ENCODE measurements at regions not wholly inside any gene's neighbourhood (a gene's known extent, or its start where the extent isn't known, plus 50 kb on each side); places are given as distances from the start of the nearest gene placed in this dataset.

DNA sequence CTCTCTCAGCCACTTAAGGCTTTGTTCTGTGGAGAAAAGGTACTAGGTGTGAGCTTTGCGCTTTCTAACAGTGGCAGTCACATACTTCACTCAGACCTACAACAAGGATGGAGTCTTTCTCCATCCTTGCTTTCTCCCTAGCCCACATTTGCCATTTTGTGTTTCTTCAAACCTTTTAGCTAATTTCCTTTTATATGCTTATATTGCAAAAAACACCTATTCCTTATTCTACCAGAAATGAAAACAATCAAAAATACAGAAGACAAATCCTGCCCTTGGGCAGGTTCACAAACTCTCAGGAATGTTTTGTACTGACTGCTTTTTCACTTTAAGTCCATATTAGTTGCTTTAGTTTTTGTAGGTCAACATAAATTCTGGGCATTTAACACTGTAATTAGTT, 914.2 kb downstream of the SQOR start:
- Histone ChIP-seq H2AFZ (ENCODE audit: low read length) (no peak overlapping the region), H4K20me1 (ENCODE audit: low read length) (no peaks in the 10 kb centered on the region), H3K27ac (ENCODE audit: low read length) (no peak overlapping the region), H3K4me1 (ENCODE audit: insufficient read depth, low read length) (no peaks in the 10 kb centered on the region), H3K36me3 (ENCODE audit: low read depth, low read length) (no peaks in the 10 kb centered on the region), H3F3A (ENCODE audit: low read length, unreplicated experiment) (no peaks in the 10 kb centered on the region), H3K4me3 (ENCODE audit: low read length) (no peak overlapping the region), H3K9me3 (ENCODE audit: low read length) (no peaks in the 10 kb centered on the region), H3K9me2 (replicated peaks; ENCODE audit: low read length) (no peaks in the 10 kb centered on the region), H3K27me3 (ENCODE audit: low read length) (no peaks in the 10 kb centered on the region), H3K4me2 (ENCODE audit: low read length) (no peak overlapping the region), H3K9ac (ENCODE audit: low read length) (no peak overlapping the region), H3K79me2 (ENCODE audit: low read length) (no peaks in the 10 kb centered on the region)
- TF ChIP-seq EZH2phosphoT487 (IDR thresholded peaks at IDR 0.05; ENCODE audit: borderline replicate concordance, low read length) = no peak
- TF ChIP-seq EZH2 (IDR thresholded peaks at IDR 0.05; ENCODE audit: low read length, unreplicated experiment) = no peak
- TF ChIP-seq, protein P1, sequence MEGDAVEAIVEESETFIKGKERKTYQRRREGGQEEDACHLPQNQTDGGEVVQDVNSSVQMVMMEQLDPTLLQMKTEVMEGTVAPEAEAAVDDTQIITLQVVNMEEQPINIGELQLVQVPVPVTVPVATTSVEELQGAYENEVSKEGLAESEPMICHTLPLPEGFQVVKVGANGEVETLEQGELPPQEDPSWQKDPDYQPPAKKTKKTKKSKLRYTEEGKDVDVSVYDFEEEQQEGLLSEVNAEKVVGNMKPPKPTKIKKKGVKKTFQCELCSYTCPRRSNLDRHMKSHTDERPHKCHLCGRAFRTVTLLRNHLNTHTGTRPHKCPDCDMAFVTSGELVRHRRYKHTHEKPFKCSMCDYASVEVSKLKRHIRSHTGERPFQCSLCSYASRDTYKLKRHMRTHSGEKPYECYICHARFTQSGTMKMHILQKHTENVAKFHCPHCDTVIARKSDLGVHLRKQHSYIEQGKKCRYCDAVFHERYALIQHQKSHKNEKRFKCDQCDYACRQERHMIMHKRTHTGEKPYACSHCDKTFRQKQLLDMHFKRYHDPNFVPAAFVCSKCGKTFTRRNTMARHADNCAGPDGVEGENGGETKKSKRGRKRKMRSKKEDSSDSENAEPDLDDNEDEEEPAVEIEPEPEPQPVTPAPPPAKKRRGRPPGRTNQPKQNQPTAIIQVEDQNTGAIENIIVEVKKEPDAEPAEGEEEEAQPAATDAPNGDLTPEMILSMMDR (conservative IDR thresholded peaks at IDR 0.05; ENCODE audit: low read depth, low read length) = no peak
- no TSS peak for BruUV-seq (replicated peaks)
- CTCF ChIA-PET = no interaction called here
- DNase-seq (no peak), ATAC-seq (no peak)
- intact Hi-C loops (cut with micrococcal nuclease) = no loop called here
- POLR2A ChIA-PET (ENCODE audit: unreplicated experiment) = interaction anchor here (0.6 kb wide), 1 partner anchor 767 kb away, joined by 23 read pairs; no protein-coding TSS in a partner anchor

DNA sequence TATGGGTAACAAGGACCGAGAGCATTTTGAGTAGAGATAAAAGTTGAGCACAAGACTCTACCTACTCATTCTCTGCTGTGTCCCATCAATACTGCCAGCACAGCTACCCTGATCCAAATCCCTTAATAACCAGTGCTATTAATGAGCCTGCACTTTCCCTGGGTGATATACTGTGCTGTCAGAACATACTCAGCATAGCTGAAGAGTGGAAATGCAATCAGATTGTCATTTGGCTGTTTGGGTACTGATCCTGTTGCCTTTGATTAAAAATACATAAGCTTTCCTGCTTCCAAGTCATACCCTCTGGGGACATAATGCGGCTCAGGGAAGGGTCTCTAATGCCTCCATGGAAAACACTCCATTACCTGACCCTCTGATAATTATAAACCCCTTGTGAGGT, 917.5 kb downstream of the SQOR start:
- H3K27ac ChIP-seq (ENCODE audit: low read length) = no peak overlapping the region
- no peaks in the 10 kb centered on the region for H3K27me3 ChIP-seq (ENCODE audit: low read length)
- no peaks in the 10 kb centered on the region for H4K20me1 ChIP-seq (ENCODE audit: low read length)
- POLR2A ChIA-PET (ENCODE audit: unreplicated experiment) = no interaction called here
- no TSS peak for BruUV-seq (replicated peaks)
- H3K4me2 ChIP-seq (ENCODE audit: low read length) = no peak overlapping the region
- CTCF ChIA-PET = no interaction called here
- no peaks in the 10 kb centered on the region for H3K79me2 ChIP-seq (ENCODE audit: low read length)
- H3F3A ChIP-seq (ENCODE audit: low read length, unreplicated experiment) = no peaks in the 10 kb centered on the region
- H3K9me2 ChIP-seq (replicated peaks; ENCODE audit: low read length) = no peaks in the 10 kb centered on the region
- H3K9me3 ChIP-seq (ENCODE audit: low read length) = no peaks in the 10 kb centered on the region
- H3K4me1 ChIP-seq (ENCODE audit: insufficient read depth, low read length) = no peaks in the 10 kb centered on the region
- H2AFZ ChIP-seq (ENCODE audit: low read length) = no peak overlapping the region
- ATAC-seq = no peak
- DNase-seq = no peak
- no peak overlapping the region for H3K4me3 ChIP-seq (ENCODE audit: low read length)
- intact Hi-C loops (cut with micrococcal nuclease) = no loop called here
- no peaks in the 10 kb centered on the region for H3K36me3 ChIP-seq (ENCODE audit: low read depth, low read length)
- TF ChIP-seq, protein P1 (conservative IDR thresholded peaks at IDR 0.05; ENCODE audit: low read depth, low read length) = no peak
- no peak overlapping the region for H3K9ac ChIP-seq (ENCODE audit: low read length)

DNA sequence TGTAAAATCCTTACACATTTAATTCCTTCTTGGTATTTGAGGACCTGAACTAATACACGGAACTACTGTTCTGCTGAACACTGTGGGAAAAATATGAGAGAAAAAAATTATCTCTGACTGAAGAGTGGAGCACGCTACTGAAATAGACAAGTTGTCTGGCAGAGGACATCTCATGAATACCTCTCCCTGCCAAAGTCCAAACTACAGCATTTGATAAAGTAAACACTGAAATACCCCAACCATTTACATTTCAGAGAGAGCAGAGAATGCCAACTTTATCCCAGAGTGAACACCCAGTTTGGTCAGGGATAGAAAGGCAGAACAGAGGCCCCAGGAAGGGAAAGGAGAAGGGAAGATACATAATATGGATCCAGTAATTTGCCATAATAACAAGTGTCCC, 920.7 kb downstream of the SQOR start:
- no peaks in the 10 kb centered on the region for H3K36me3 ChIP-seq (ENCODE audit: low read depth, low read length)
- H3K79me2 ChIP-seq (ENCODE audit: low read length) = no peaks in the 10 kb centered on the region
- CTCF ChIA-PET = no interaction called here
- H2AFZ ChIP-seq (ENCODE audit: low read length) = no peak overlapping the region
- no peaks in the 10 kb centered on the region for H3K9me2 ChIP-seq (replicated peaks; ENCODE audit: low read length)
- POLR2A ChIA-PET (ENCODE audit: unreplicated experiment) = no interaction called here
- BruUV-seq (replicated peaks) = no TSS peak
- H4K20me1 ChIP-seq (ENCODE audit: low read length) = no peaks in the 10 kb centered on the region
- no peaks in the 10 kb centered on the region for H3F3A ChIP-seq (ENCODE audit: low read length, unreplicated experiment)
- TF ChIP-seq EZH2 (IDR thresholded peaks at IDR 0.05; ENCODE audit: low read length, unreplicated experiment) (no peak), EZH2phosphoT487 (IDR thresholded peaks at IDR 0.05; ENCODE audit: borderline replicate concordance, low read length) (no peak)
- TF ChIP-seq, protein P1 (conservative IDR thresholded peaks at IDR 0.05; ENCODE audit: low read depth, low read length) = no peak
- no peaks in the 10 kb centered on the region for H3K4me1 ChIP-seq (ENCODE audit: insufficient read depth, low read length)
- H3K9me3 ChIP-seq (ENCODE audit: low read length) = no peaks in the 10 kb centered on the region
- DNase-seq (no peak), ATAC-seq (no peak)
- no peaks in the 10 kb centered on the region for H3K27me3 ChIP-seq (ENCODE audit: low read length)
- H3K4me2 ChIP-seq (ENCODE audit: low read length) = no peak overlapping the region
- H3K4me3 ChIP-seq (ENCODE audit: low read length) = no peak overlapping the region
- H3K9ac ChIP-seq (ENCODE audit: low read length) = no peak overlapping the region
- no peak overlapping the region for H3K27ac ChIP-seq (ENCODE audit: low read length)
- intact Hi-C loops (cut with micrococcal nuclease) = no loop called here

Data from PC-3 (cell line).